Keratinocyte (primary cell): ENCODE measurements at regions not wholly inside any gene's neighbourhood (a gene's known extent, or its start where the extent isn't known, plus 50 kb on each side); places are given as distances from the start of the nearest gene placed in this dataset.

Experiments used
- CTCF ChIP-seq, 3 experiments: IDR thresholded peaks in 1 of 3; conservative IDR thresholded peaks in 1 of 3; optimal IDR thresholded peaks in 1 of 3; 2 replicates in 2 of 3; 3 replicates in 1 of 3; pipeline versions ENCODE3 to v1.5.1; 2011; ENCODE audit warnings: low read length in 3 of 3, mild to moderate bottlenecking in 3 of 3, moderate library complexity in 2 of 3, control low read depth in 1 of 3, inconsistent platforms in 1 of 3; ENCODE audit not compliant: insufficient read depth in 2 of 3; ENCODE audit errors: extremely low read depth in 1 of 3
- EZH2 ChIP-seq: IDR thresholded peaks from one replicate; pipeline ENCODE4 v1.6.1; 2012; ENCODE audit warnings: inconsistent platforms, mild to moderate bottlenecking, low read length, moderate library complexity

GRCh38 chr7:115208710-115209560 is 287.0 kb downstream of the MDFIC start:
- TF ChIP-seq CTCF (optimal IDR thresholded peaks at IDR 0.05 in 1 of 3, IDR thresholded peaks at IDR 0.05 in 1 of 3, conservative IDR thresholded peaks at IDR 0.05 in 1 of 3; ENCODE audit: extremely low read depth in 1 of 3, insufficient read depth in 2 of 3, low read length in 3 of 3) (peak in 1 of 3 experiments; percentile 30), EZH2 (no peak)
